ENCODE measurements at regions not wholly inside any gene's neighbourhood (a gene's known extent, or its start where the extent isn't known, plus 50 kb on each side); places are given as distances from the start of the nearest gene placed in this dataset.
A peak's percentile ranks its signal among the peaks of the same experiment; 100 is the strongest.
"Not testable (repeated sequence)": the region's sequence is repeated elsewhere in the genome, so short reads cannot be mapped to it uniquely, and the experiment has no call there.

DNA sequence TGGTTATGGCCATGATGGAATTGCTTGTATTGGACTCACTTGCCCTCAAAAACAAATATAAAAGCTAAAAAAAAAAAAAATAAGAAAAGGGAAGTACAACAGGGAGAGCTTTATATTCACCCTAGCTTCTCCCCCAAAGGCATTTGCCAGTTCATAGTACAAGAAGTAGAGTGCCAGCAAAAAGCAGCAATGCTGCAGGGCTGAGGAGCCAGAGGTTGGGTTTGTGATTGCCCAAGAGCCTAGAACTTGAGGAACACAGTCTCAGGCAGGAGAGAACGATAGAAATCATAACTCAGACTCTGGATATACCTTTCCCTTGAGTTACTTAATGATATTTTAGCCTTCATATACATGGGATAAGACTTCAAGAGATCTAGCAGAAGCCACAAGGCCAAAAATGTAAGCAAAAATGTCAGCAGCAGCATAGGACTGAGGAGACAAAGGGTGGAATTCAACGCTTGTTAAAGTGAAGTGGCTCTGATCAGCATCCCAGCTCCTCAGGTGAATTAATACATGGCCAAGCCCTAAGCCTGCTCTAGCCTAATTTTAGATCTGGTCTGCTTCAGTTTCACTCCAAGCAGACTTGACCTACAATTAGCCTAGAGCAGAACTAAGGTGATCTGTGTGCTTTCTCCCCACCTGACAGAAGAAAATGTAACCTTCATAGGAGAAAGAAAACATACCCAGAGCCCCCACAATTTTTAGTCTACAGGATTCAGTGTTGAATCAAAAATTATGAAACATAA lies 172.8 kb upstream of the PLGLB1 start:
- H3K4me3 ChIP-seq (ENCODE audit: low read depth, low read length) = not testable (repeated sequence)

DNA sequence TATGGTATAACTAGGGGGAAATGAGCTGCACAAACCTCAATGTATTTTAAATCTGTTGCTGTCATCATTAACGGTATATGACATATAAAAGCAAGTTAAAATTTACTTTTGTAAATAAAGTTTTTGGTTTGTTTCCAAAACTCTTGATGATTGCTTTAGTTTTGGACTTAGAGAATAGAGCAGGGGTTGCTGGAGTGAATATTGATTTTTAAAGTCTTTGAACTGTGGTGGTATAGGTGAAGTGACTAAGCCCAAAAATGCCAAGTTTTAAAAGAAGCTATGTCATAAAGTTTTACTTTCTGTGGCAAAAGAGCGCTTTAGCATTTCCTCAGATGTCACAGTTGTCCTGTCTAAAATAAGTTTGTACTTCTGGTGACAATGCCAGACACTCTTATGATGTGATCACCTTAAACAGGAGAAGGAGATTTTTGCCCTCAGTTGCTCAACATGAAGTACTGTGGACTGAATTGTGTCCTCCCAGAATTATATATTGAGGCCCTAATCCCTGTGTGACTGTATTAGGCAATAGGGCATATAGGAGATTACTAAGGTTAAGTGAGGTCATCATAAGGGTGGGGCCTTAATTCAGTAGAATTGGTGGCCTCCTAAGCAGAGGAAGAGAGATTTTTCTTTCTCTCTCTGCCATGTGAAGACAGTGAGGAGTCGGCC lies 175.2 kb upstream of the PLGLB1 start:
- DNase-seq (ENCODE audit: low read depth); H3K4me3 ChIP-seq (ENCODE audit: low read depth, low read length): not testable (repeated sequence)

More for the DNA sequence above, 172.8 kb upstream of the PLGLB1 start:
- DNase-seq (ENCODE audit: low read depth) = not testable (repeated sequence)

DNA sequence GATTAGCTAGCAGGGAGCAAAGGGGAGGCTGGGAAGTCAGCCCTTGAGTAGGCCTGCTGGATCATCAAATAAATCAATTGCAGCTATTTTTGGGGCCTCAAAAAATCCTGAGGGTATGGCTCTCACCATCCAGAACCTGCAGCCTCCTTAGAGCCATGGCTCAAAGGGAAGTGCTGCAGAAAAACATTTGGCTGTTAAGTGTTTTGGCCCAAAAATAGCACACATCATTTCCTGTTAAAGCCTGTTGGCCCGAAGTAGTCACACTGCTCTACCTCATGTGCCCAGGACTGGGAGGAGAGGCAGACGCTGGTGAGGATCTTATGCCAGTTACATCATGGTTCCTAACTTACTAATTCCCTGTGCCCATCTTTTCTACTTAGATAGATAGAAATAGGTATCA lies 176.8 kb upstream of the PLGLB1 start:
- not testable (repeated sequence) for DNase-seq (ENCODE audit: low read depth); H3K4me3 ChIP-seq (ENCODE audit: low read depth, low read length)

DNA sequence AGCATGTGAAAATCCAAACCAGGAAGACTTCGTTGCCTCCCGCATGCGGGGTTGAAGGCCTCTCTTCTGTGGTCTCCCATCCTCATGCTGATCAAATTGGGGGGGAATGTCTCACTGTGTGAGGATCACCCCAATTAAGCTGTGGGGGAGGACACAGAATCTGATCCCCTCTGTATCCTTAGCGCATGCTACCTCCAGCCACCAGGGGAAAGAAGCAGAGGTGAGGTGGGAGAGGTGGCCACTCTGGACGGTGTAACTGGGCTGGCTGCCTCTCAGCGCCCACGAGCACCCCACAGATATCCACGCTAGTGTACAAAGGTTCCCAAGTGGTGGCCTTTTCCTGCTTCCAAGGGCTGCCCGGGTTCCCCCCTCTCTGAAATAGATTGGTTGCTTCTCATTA lies 177.6 kb upstream of the PLGLB1 start:
- not testable (repeated sequence) for H3K4me3 ChIP-seq (ENCODE audit: low read depth, low read length); DNase-seq (ENCODE audit: low read depth)

DNA sequence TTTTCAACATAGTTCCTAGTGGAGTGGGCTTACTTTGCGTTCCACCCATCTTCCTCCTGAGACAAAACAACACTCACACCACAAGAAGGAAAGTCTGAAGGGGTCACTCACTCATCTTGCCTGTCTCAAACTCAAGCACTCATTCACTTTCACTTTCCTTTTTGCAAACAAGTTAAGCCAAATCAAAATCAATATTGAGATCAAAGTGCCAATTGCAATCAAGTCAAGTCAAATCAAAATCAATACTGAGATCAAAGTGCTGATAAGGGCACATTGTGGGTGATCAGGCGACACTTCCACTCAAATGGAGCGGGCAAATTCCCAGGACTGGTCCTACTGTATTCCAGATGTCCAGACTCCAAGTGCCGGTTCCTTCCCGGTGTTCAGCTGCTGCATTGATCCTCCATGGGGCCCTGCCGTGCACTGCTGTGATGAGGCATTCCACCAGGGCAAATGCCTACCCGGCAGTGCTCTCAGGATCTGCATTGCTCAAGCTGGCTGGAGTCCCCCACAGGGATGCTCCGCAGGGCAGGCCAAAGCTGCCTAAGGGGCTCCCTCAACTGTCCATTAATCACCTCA lies 183.0 kb upstream of the PLGLB1 start:
- DNase-seq (ENCODE audit: low read depth); H3K4me3 ChIP-seq (ENCODE audit: low read depth, low read length): not testable (repeated sequence)

DNA sequence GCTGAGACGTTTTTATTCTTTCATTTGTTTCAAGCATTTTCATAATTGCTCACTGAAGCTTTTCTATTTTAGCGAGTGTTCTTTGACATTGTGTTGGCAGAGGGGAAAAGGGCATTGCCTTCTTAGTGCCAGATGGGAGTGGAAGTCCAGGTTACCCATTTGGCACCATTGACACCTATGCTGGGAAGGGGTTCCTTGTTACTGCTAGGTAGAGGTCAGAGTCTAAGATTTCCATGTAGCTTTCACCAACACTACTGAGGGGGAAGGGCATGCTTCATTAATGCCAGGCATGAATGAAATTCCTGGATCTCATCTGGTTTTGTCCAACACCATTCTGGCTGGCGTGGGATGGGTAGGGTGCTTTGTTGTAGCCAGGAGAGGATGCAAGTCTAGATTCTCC lies 191.3 kb upstream of the PLGLB1 start:
- DNase-seq (ENCODE audit: low read depth); H3K4me3 ChIP-seq (ENCODE audit: low read depth, low read length): not testable (repeated sequence)

DNA sequence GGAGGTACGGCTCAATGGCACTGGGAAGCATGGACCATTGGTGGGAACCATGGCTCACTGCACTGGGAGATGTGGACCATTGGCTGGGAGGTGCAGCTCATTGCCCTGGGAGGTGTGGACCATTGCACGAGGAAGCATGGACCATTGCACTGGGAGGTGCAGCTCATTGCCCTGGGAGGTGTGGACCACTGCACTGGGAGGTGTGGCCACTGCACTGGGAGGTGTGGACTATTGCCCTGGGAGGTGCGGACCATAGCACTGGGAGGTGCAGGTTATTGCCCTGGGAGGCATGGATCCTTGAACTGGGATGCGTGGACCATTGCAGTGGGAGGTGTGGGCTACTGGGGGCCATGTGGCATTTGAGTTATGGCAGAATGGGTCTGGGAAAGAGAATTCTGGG lies 195.4 kb upstream of the PLGLB1 start:
- not testable (repeated sequence) for DNase-seq (ENCODE audit: low read depth); H3K4me3 ChIP-seq (ENCODE audit: low read depth, low read length)

DNA sequence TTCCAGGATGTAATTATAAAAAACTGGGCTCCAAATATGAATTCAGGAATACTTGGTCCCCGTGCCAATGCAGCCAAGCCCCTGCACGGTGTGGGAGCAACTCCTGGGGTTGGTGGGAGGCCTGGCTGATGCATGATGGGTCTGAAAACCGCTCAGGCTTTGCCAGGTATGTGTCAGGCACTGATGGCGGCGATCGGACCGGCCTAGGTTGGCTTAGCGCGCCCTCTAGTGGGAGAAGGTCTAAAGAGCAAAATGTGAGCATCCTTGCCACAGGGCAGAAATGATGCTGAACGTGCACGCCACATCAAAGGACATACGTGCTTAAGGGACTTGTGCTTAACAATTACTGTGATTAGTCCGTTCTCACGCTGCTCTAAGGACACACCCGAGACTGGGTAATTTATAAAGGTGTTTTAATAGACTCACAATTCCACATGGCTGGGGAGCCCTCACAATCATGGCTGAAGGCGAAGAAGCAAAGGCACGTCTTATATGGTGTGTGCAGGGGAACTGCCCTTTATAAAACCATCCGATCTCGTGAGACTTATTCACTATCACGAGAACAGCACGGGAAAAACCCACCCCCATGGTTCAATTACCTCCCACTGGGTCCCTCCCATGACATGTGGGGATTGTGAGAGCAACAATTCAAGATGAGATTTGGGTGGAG lies 196.2 kb upstream of the PLGLB1 start:
- not testable (repeated sequence) for H3K4me3 ChIP-seq (ENCODE audit: low read depth, low read length); DNase-seq (ENCODE audit: low read depth)

DNA sequence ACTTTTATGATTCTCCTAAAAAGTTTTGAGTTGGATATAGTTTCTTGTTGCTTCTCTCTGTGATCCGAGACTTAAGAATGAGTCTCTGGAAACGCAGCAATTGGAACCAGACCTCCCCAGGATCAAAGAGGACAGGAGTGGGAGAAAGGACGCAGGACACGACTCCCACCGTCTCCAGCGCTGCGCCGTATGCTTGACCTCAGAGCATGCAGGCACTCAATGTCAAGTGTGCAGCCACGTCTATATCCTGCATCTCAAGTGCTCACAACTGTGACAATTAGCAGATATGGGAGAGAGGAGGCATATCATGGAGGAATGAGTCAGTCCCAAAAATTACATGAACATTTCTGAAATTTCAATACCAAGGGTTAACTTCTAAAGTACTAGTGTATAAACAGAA lies 199.0 kb upstream of the PLGLB1 start:
- not testable (repeated sequence) for H3K4me3 ChIP-seq (ENCODE audit: low read depth, low read length); DNase-seq (ENCODE audit: low read depth)

DNA sequence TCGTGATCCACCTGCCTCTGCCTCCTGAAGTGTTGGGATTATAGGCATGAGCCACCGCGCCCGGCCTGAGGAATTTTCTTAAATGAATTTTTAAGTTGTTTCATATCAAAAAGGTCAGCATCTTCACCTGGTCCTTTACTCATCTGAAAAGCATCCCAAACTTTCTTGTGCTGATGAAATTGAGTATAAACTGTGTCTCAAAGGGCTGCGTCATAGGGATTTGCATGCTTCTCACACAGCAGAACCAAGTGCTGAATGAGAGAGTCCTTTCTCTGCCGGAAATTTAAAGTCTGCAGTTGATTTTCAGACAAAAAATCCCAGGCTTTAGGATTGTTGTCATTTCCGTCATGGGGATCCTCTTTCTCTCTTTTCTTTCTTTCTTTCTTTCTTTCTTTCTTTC lies 200.5 kb upstream of the PLGLB1 start:
- peak; percentile 67 for DNase-seq (ENCODE audit: low read depth)
- H3K4me3 ChIP-seq (ENCODE audit: low read depth, low read length) = not testable (repeated sequence)

DNA sequence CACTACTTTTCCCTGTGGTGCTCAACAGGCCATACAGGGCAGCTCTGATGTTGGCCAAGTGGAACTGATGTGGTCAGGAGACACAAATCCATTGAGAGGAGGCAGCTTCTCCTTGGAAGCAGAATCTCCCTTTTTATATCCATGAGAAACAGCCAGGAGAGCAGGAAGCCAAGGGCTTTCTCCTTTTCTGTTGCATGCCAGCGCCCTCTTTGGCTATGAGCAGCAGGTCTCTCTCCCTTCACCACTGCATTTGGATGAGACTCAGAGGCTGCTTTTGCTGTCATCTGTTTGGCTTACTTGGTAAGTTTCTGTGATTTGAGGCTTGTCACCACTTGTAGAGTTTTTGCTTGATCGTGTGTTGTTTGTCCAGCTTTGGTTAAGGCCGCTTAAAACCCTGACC lies 202.2 kb upstream of the PLGLB1 start:
- DNase-seq (ENCODE audit: low read depth); H3K4me3 ChIP-seq (ENCODE audit: low read depth, low read length): not testable (repeated sequence)

DNA sequence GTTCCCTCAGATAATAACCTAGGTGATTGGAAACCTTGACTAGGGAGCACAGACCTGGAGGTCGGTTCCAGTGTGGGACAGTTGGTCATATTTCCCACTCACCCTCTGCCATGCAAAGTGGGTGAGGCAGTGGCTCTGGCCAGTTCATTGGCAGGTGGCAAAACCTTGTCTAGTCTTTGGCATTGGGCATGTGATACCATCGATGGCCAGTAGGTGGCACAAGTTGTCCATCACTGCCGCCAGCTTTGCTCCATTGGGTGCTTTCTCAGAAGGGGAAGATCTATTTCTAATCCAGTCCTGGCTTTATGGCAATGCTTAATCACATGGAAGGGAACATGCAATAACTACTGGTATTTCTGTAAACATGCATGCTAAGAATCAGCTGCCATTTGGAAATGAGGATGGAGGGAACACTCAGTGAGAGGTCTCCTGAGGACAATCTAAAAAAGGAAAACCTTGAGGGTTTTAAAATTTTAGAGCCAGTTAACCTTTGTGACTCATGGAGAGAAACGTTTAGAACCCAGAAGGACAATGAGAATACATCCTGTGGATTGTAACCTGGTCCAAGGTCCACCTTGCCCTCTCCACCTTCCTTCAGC lies 207.5 kb upstream of the PLGLB1 start:
- peak; percentile 67 for DNase-seq (ENCODE audit: low read depth)
- not testable (repeated sequence) for H3K4me3 ChIP-seq (ENCODE audit: low read depth, low read length)

DNA sequence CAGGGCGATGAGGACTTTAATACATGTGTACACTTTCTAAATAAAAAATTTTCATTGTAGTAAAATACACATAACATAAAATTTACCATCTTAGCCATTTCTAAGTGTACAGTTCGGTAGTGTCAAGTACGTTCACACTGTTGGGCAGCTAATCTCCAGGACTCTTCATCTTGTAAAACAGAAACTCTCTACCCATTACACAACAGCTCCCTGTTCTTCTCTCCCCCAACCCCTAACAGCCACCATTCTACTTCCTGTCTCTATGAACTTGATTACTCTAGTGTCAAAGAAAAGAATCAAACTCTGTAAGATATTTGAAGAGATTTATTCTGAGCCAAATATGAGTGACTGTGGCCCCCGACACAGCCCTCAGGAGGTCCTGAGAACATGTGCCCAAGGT lies 208.3 kb upstream of the PLGLB1 start:
- not testable (repeated sequence) for H3K4me3 ChIP-seq (ENCODE audit: low read depth, low read length); DNase-seq (ENCODE audit: low read depth)

DNA sequence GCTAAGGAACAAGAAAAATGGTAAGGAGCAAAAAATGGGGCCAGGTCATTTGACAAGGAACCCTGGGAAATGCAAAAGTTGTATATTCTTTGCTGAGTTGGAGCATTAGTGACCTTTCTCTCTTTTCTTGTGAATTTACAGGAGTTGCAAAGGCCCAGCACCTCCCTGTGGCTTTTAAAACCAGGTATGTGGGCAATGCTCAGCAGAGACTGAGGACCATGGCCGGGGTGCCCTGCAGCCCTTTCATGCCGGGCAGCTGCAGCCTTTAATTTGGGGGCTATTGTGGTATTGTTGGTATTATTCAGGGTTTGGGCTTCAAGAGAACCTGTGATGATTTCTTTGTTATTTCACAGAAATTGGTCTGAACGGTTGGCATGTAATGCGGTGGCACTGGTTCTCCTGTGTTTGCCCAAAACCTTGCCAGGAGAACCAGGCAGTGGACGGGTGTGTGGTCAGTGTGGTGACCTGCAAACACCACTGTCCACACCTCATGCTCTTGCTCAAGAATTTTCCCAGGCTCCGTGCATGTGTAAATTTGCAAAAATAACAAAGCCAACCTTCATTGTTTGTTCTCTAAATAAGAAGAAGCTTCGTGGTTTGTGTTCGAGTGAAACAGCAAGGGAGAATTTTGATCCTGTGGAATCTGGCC lies 213.8 kb upstream of the PLGLB1 start:
- DNase-seq (ENCODE audit: low read depth); H3K4me3 ChIP-seq (ENCODE audit: low read depth, low read length): not testable (repeated sequence)

DNA sequence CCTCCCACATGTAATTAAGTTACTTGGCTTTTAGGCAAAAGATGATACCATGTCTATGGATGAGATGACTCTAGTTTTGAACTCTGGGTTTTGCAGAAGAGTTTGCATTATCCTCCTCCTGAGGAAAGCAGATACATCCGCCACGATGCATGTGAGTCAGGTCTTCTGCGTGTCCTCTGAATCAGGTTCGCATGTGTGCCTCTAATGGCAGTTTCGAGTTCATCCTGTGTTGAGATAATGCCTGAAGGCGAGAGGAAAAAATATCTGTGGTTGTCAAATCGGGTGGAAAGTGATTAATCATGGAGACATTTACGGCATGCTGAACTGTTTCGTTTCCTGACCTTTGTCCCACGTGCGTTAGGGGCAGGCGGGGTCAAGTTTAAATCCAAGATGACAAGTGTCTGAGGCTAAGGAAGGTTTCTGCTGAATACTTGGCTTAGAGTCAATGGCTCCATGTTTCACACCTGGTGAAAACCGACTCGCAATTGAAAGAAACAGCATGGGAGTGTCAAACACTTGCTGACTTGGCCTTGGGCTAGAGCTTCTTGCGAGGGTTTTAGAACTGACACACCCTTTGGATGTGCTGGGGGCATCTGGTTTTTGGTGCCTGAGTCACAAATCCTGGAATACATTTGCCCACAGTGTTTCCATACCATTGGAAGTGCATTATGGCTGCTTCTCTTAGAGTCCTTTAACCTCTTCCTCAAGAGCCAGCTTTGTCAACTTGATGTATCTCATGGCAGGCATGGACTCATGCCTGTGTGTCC lies 216.1 kb upstream of the PLGLB1 start:
- not testable (repeated sequence) for DNase-seq (ENCODE audit: low read depth); H3K4me3 ChIP-seq (ENCODE audit: low read depth, low read length)

All from fibroblast of the aortic adventitia (primary cell).